HG03095 (cell line): ENCODE measurements at regions not wholly inside any gene's neighbourhood (a gene's known extent, or its start where the extent isn't known, plus 50 kb on each side); places are given as distances from the start of the nearest gene placed in this dataset.
"Not testable (repeated sequence)": the region's sequence is repeated elsewhere in the genome, so short reads cannot be mapped to it uniquely, and the experiment has no call there.

ENCODE experiments used
- ATAC-seq: cut with Tn5 transposase; IDR thresholded peaks from one replicate; pipeline ENCODE4 v1.9.1; 2021; ENCODE audit warnings: moderate library complexity; ENCODE audit not compliant: unreplicated experiment

DNA sequence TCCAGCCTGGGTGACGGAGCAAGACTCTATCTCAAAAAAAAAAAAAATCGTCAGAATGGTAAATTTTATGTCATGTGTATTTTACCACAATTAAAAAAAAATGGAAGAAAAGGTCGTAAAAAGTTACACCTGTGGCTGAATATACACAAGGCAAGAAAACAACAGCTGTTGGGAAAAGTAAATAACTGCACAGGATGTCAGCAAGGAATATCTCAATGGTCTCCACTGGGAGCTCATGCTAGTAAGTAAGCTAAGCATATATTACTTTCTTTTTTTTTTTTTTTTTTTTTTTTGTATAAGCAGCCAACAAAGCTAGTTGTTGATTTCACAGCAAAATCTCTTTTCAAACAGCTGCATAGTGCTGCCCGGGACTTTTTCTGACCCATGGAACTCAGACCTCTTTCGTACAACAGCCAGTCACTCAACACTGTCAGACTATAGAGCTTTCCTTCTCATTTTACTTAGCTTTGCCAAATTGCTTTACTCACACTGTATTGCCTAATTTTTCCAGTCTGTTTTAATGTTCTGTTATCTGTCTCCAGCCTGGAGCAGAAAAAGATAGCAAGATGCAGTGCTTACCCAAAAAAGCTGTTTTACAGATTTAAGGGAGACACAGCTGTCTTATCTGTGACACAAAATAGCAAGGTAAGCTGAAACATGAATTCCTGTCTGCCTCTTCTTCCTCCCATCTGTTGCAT is 175.9 kb downstream of the ENC1 start:
- no peak for ATAC-seq

- no peak for ATAC-seq
Measured at GRCh38 chr5:74462356-74462755, 178.2 kb downstream of the ENC1 start.

GRCh38 chr5:74461251-74461650 is 179.3 kb downstream of the ENC1 start:
- no peak for ATAC-seq

DNA sequence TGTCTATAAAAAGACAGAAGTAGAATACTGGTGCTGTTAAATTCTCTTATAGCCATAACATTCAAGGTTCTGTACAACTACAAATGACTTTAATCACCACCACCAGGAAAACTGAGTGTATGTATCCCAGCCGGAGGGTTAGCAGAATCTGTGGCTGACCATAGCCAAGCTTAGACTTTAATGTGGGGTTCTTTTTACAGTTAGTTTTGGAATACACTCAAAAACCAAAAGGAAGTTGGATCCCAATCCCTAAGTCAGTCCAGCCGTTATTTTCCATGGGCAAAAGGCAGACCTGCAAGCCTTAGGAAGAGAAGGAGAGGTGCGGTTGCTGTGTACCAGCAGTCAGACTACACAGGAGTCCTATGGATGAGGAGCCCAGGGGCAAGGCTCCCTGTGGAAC is 179.8 kb downstream of the ENC1 start:
- ATAC-seq, result no peak

DNA sequence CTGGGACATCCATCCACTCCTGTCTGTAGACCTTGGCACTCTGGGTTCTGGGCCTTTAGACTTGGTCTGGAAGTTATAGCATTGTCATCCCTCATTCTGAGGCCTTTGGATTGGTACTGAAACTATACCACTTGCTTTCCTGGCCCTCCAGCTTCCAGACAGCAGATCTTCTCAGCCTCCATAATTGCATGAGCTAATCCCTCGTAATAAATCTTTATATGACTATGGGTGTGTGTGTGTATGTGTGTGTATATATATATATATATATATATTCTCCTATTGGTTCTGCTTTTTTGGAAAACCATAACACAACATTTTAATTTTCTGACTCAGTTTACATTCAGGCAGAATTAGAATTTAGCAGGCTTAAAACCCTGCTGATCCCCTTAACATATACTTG is 180.5 kb downstream of the ENC1 start:
- no peak for ATAC-seq

GRCh38 chr5:74457876-74458275 is 182.7 kb downstream of the ENC1 start:
- no peak for ATAC-seq

DNA sequence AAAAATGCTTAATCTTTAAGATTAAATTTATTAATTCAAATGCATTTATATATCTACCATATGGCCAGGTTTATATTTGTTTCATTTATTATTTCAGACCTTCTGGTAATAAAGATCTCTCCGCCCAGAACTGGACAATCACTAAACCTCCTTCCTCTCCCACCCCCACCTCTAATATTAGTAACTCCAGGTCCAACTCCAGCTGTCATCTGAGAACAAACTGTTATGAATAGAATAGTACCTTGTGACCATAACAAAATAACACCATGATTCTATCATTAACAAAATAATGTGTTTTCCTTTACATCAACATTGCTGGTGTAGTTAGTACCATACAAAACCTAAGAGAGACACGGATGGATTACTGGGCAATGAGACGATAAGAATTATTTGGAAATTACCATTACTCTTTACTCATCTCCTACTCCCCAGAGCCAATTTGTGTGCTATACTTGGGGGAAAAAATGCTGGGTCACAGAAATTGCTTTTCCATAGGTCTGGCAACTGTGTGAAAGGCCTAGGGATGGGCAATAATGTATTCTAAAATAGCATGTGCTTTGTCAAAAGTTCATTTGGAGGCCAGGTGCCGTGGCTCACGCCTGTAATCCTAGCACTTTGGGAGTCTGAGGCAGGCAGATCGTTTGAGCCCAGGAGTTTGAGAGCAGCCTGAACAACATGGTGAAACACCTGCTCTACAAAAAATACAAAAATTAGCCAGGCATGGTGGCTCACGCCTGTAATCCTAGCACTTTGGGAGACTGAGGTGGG is 186.1 kb downstream of the ENC1 start:
- no peak for ATAC-seq

DNA sequence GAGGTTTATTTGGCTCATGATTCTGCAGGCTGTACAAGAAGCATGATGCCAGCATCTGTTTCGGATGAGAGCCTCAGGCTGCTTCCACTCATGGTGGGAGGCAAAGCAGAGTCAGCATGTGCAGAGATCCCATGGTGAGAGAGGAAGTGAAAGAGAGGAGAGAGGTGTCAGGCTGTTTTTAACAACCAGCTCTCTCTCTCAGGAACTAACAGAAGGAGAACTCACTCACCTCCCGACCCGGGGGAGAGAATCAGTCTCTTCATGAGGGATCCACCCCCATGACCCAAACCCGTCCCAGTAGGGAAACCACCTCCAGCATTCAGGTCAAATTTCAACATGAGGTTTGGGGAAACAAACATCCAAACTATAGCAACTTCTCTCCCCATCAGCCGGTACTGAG is 187.7 kb downstream of the ENC1 start:
- no peak for ATAC-seq

DNA sequence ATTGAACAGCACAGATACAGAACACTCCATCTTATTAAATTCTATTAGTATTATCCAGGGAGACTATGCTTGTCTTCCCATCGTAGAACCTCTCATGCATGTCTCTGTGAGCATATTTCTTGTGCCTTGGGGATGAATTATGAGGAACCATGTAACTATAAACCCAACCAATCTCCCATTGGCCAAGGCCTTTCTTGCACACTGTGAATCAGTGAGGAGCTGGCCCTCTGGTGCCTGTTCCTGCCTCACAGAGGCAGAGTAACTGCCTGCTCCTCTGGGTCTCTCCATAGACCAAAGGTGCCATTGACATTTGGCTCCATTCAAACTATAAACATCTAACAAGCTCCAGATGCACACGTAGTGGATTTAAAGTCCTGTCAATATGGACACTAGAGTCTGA is 190.4 kb downstream of the ENC1 start:
- ATAC-seq, result no peak

DNA sequence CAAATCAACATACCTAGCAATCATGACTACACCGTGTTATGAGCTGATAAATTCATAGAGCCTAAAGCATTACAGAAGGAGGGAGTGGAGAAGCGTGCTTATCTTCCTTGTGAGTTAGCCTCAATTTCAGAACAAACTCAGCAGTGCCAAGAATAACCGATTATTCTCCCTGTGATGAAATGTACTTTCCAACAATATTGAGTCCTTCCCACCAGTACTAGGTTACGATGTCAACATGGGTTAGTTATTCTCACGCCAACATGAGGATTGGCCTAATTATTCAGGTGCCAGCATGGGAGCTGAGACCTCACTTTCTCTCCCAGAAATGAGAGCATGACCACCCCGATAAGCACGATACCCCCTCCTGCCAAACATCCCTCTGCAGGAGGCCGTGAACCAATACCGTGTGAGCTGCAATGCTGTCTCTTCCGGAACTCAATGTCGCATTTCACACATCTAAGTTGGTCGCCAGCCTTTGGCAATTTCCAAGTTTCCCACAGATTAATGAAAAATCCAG is 193.7 kb downstream of the ENC1 start:
- no peak for ATAC-seq

- ATAC-seq, result no peak
Measured at GRCh38 chr5:74442466-74442865, 198.1 kb downstream of the ENC1 start.

GRCh38 chr5:74441616-74442015 is 198.9 kb downstream of the ENC1 start:
- ATAC-seq, result no peak

DNA sequence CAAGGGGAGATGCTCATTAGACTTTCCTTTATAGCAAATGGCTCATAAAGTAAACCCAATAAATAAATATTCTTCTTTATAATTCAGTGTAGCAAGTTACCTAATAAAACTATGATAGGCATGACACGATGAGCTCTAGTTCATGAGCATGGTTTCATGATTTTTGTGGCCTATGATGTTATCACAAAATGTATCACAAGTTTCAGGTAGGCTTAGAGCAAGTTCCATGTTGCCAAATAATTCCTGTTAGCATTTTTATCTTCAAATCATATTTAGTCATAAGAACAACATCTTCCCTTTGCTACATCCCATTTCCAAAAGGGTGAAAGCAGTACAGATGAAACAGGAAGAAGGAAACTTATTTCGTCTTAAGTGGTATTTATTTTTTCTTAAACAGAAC is 200.2 kb downstream of the ENC1 start:
- ATAC-seq, result no peak

GRCh38 chr5:74437870-74438269 is 202.7 kb downstream of the ENC1 start:
- not testable (repeated sequence) for ATAC-seq

- ATAC-seq, result no peak
Measured at GRCh38 chr5:74433896-74434829, 206.4 kb downstream of the ENC1 start.

GRCh38 chr5:74433255-74433895 is 207.2 kb downstream of the ENC1 start:
- ATAC-seq, result no peak

DNA sequence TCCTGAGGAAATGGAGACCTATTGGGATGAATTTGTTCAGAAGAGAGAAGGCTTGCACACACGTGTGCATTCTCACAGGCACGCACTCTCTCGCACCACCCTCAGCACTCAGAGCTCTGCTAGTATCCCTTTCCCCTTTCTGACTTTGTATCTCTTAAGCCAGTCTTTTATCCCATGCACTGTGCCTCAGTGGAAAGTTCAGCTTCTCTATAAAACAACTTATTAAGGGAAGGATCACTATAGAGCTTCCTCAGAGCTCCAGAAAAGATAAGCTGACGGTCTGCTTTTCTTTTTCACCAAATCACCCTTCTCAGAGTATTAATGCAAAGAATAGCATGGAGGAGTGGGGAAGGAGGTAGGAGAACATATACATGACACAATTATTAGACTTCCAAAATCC is 207.8 kb downstream of the ENC1 start:
- ATAC-seq, result no peak

DNA sequence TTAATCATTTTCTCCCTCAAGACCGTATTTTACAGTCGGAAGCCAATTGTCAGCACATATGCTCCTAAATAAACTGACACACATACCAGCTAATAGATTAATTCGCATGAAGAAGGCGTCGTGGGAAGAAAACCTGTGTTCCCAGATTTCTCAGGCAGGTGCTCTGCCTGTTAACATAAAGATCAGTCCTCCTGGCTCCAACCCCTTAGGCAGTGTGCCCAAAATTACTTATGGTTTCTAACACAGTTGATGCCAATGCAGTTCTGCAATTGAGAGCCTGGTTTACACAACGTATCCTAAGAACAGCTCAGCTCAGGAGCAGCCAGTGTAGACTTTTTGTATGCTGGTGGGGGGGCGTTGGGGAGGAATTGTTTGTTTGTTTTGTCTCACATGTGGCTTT is 208.3 kb downstream of the ENC1 start:
- ATAC-seq, result no peak

DNA sequence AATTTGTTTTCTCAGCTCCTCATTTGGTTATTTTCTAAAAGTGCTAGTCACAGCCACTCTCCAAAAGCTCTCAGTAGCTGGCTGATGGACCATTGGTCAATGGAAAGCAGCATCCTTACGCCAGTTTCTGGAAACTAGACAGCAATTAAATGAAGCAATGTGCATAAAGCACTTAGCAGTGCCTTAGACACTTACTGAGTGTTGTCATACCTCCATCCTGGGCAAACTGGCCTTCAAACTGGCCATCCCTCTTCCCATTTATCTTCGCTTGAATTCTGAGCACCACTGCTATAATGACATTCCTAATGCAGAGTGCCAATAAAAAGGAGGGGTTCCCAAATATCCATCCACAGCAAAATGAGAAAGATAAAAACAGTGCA is 209.2 kb downstream of the ENC1 start:
- ATAC-seq, result no peak

- ATAC-seq, result no peak
Measured at GRCh38 chr5:74430631-74431289, 209.8 kb downstream of the ENC1 start.
